ENCODE measurements at regions not wholly inside any gene's neighbourhood (a gene's known extent, or its start where the extent isn't known, plus 50 kb on each side); places are given as distances from the start of the nearest gene placed in this dataset.

DNA sequence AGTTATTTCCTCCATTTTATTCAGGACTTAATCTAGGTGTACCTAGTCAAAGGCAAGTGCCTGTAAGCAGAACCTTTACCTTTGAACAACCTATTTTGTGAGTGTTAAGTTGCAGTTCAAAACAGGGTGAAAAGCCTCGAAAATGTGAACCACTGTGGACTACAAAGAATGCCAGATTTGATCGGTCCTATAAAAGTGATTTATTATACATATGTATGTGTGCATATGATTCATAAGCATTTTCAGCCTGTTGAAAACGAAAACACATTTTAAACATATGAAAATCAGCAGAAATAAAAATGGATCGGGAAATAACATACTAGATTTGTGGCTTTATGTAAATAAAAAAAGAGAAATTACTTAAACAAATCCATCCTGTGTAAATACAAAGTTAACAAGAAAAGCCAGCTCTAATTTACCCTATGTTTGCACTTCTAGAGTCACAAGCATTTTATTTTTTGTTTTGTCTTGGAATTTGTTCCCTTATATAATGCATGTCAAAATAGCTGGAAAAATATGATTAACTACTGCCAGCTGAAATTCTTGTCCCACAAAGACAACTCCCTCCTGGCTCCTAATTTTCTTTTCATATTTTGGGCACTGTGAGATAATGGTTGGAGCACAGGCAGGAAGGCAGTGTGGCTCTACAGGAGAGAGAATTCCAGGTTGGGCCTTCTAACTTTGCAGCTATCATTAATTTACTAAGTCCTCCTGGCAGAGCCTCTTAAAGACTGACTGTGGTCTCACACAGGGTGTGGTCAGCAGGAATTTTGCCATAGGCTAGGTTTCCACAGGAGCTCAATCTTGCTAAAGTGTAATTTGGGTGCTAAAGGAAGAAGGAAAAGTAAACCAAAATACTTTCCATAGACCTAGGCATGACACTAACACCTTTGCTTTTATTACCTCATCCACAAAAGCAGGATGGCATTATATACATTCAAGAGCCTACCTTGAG, 70.2 kb upstream of the CDC42BPA start:
- TF ChIP-seq CTCF (IDR thresholded peaks at IDR 0.05) = no peak

GRCh38 chr1:227379555-227379892, 61.2 kb upstream of the CDC42BPA start:
- H3K36me3 Mint-ChIP-seq = no peaks in the 10 kb centered on the region
- H3K27ac Mint-ChIP-seq = no peak overlapping the region
- Histone ChIP-seq H3K27me3 (ENCODE audit: control insufficient read depth, insufficient read depth, low read length) (no peaks in the 10 kb centered on the region), H3K36me3 (ENCODE audit: control insufficient read depth, insufficient read depth, low read length) (no peaks in the 10 kb centered on the region), H3K4me1 (ENCODE audit: control insufficient read depth, insufficient read depth, low read length) (no peaks in the 10 kb centered on the region), H3K4me3 (ENCODE audit: low read length) (no peak overlapping the region), H3K27ac (ENCODE audit: low read length) (no peak overlapping the region), H3K9me3 (ENCODE audit: control insufficient read depth, insufficient read depth, low read length) (no peaks in the 10 kb centered on the region)
- intact Hi-C loops (cut with micrococcal nuclease) = no loop called here
- DNase-seq (no peak), ATAC-seq (no peak)
- peaks cover 5 to 36% of the 10 kb centered on the region in 2 donors for H3K27me3 Mint-ChIP-seq (ENCODE audit: low read depth in 2 of 2)
- no peak for TF ChIP-seq CTCF (IDR thresholded peaks at IDR 0.05)
- H3K4me1 Mint-ChIP-seq = no peaks in the 10 kb centered on the region
- 92% methylated on average over 6 of the region's 6 CpGs for WGBS (ENCODE audit: insufficient coverage)
- H3K4me3 Mint-ChIP-seq = no peak overlapping the region
- H3K9me3 Mint-ChIP-seq = no peaks in the 10 kb centered on the region

More for the DNA sequence above, 70.2 kb upstream of the CDC42BPA start:
- Mint-ChIP-seq H3K9me3 (no peaks in the 10 kb centered on the region), H3K36me3 (no peaks in the 10 kb centered on the region), H3K27me3 (ENCODE audit: low read depth in 2 of 2) (peaks cover 0 to 3% of the 10 kb centered on the region in 2 donors), H3K4me1 (no peaks in the 10 kb centered on the region), H3K4me3 (no peak overlapping the region), H3K27ac (no peak overlapping the region)
- H3K27me3 ChIP-seq (ENCODE audit: control insufficient read depth, insufficient read depth, low read length) = no peaks in the 10 kb centered on the region
- 100% methylated on average over 1 of the region's 4 CpGs for WGBS (ENCODE audit: insufficient coverage)
- no peaks in the 10 kb centered on the region for H3K4me1 ChIP-seq (ENCODE audit: control insufficient read depth, insufficient read depth, low read length)
- no peak for DNase-seq
- intact Hi-C loops (cut with micrococcal nuclease) = no loop called here
- H3K36me3 ChIP-seq (ENCODE audit: control insufficient read depth, insufficient read depth, low read length) = no peaks in the 10 kb centered on the region
- H3K4me3 ChIP-seq (ENCODE audit: low read length) = no peak overlapping the region
- no peaks in the 10 kb centered on the region for H3K9me3 ChIP-seq (ENCODE audit: control insufficient read depth, insufficient read depth, low read length)
- H3K27ac ChIP-seq (ENCODE audit: low read length) = no peak overlapping the region
- ATAC-seq = no peak

GRCh38 chr1:227378871-227379554, 60.7 kb upstream of the CDC42BPA start:
- H3K4me1 Mint-ChIP-seq = no peaks in the 10 kb centered on the region
- DNase-seq (no peak), ATAC-seq (no peak)
- Histone ChIP-seq H3K9me3 (ENCODE audit: control insufficient read depth, insufficient read depth, low read length) (no peaks in the 10 kb centered on the region), H3K4me3 (ENCODE audit: low read length) (no peak overlapping the region), H3K27ac (ENCODE audit: low read length) (no peak overlapping the region), H3K36me3 (ENCODE audit: control insufficient read depth, insufficient read depth, low read length) (no peaks in the 10 kb centered on the region), H3K4me1 (ENCODE audit: control insufficient read depth, insufficient read depth, low read length) (no peaks in the 10 kb centered on the region), H3K27me3 (ENCODE audit: control insufficient read depth, insufficient read depth, low read length) (no peaks in the 10 kb centered on the region)
- no peaks in the 10 kb centered on the region for H3K9me3 Mint-ChIP-seq
- 66% methylated on average over 4 of the region's 4 CpGs for WGBS (ENCODE audit: insufficient coverage)
- H3K36me3 Mint-ChIP-seq = no peaks in the 10 kb centered on the region
- H3K27ac Mint-ChIP-seq = no peak overlapping the region
- no peak for TF ChIP-seq CTCF (IDR thresholded peaks at IDR 0.05)
- peaks cover 5 to 36% of the 10 kb centered on the region in 2 donors for H3K27me3 Mint-ChIP-seq (ENCODE audit: low read depth in 2 of 2)
- intact Hi-C loops (cut with micrococcal nuclease) = no loop called here
- no peak overlapping the region for H3K4me3 Mint-ChIP-seq

Measured in natural killer cell (primary cell).